IMR-90 (cell line): ENCODE measurements at regions not wholly inside any gene's neighbourhood (a gene's known extent, or its start where the extent isn't known, plus 50 kb on each side); places are given as distances from the start of the nearest gene placed in this dataset.

Experiments used
- ATAC-seq: fragments of 200-7000 bp; cut with Tn5 transposase; 2 replicates; pipeline ENCODE4 v1.9.1; 2020; ENCODE audit warnings: low read depth, mild to moderate bottlenecking, moderate library complexity
- BruUV-seq: library from RNA; stranded (reverse); fragments of 400-500 nt; replicated peaks from 2 replicates; lab custom pipeline; 2021; lab: Mats Ljungman, UMichigan
- CTCF ChIA-PET: fragments of 300-600 bp; formaldehyde crosslinking; extraction: SDS; loops from one replicate; lab custom pipeline; 2021; ENCODE audit warnings: antibody characterized with exemption; lab: Yijun Ruan, JAX
- POLR2A ChIA-PET: fragments of 300-600 bp; sonication (Branson Sonifier 250); formaldehyde crosslinking; loops from one replicate; lab custom pipeline; 2022; ENCODE audit warnings: antibody characterized with exemption; ENCODE audit not compliant: unreplicated experiment; lab: Charles Lee
- DNase-seq: peaks from one replicate; pipeline ENCODE4 v3.0.0; 2013
- H2AFZ ChIP-seq: replicated peaks from 2 replicates; pipeline ENCODE3; 2013; ENCODE audit warnings: low read length, mild to moderate bottlenecking; ENCODE audit not compliant: poor library complexity
- H2AK5ac ChIP-seq: 2 replicates; pipeline ENCODE4 v1.6.1; 2013; ENCODE audit warnings: low read depth, low read length, inconsistent platforms
- H2AK9ac ChIP-seq: replicated peaks from 2 replicates; pipeline ENCODE3; 2013; ENCODE audit warnings: mild to moderate bottlenecking, low read depth, low read length, moderate library complexity; ENCODE audit not compliant: poor library complexity
- H2BK120ac ChIP-seq: 2 replicates; pipeline ENCODE4 v1.6.1; 2013; ENCODE audit warnings: low read depth, low read length, inconsistent platforms
- H2BK15ac ChIP-seq: 3 replicates; pipeline ENCODE4 v1.6.1; 2013; ENCODE audit warnings: low read depth, low read length, inconsistent platforms
- H2BK20ac ChIP-seq: 2 replicates; pipeline ENCODE4 v1.6.1; 2013; ENCODE audit warnings: low read depth, mild to moderate bottlenecking, inconsistent platforms, low read length, moderate library complexity
- H2BK5ac ChIP-seq: 2 replicates; pipeline ENCODE4 v1.6.1; 2013; ENCODE audit warnings: mild to moderate bottlenecking, low read depth, low read length, inconsistent platforms; ENCODE audit not compliant: poor library complexity, severe bottlenecking
- H3K14ac ChIP-seq: replicated peaks from 2 replicates; pipeline ENCODE4 v1.6.1; 2013; ENCODE audit warnings: low read depth, low read length, inconsistent platforms
- H3K18ac ChIP-seq: 2 replicates; pipeline ENCODE4 v1.6.1; 2013; ENCODE audit warnings: low read depth, low read length, control low read depth
- H3K23ac ChIP-seq: 2 replicates; pipeline ENCODE4 v1.6.1; 2013; ENCODE audit warnings: low read depth, low read length, inconsistent platforms
- H3K27ac ChIP-seq: 2 replicates; pipeline ENCODE4 v1.5.1; 2013; ENCODE audit warnings: mild to moderate bottlenecking, control low read depth, low read length; ENCODE audit not compliant: insufficient read depth
- H3K27me3 ChIP-seq: 2 replicates; pipeline ENCODE4 v1.6.1; 2013; ENCODE audit warnings: low read length; ENCODE audit not compliant: control insufficient read depth, insufficient read depth
- H3K36me3 ChIP-seq: 2 replicates; pipeline ENCODE4 v1.6.1; 2013; ENCODE audit warnings: low read length, mixed read lengths; ENCODE audit not compliant: control insufficient read depth, insufficient read depth
- H3K4ac ChIP-seq: 2 replicates; pipeline ENCODE4 v1.6.1; 2013; ENCODE audit warnings: low read depth, low read length, inconsistent platforms
- H3K4me1 ChIP-seq: 2 replicates; pipeline ENCODE4 v1.6.1; 2013; ENCODE audit warnings: low read length, mixed read lengths; ENCODE audit not compliant: control insufficient read depth, insufficient read depth
- H3K4me2 ChIP-seq: 2 replicates; pipeline ENCODE4 v1.6.1; 2013; ENCODE audit warnings: low read depth, mild to moderate bottlenecking, control low read depth, low read length, moderate library complexity
- H3K4me3 ChIP-seq: 2 replicates; pipeline ENCODE4 v1.5.1; 2013; ENCODE audit warnings: low read depth, mild to moderate bottlenecking, control low read depth, low read length, moderate library complexity; ENCODE audit not compliant: insufficient read depth
- H3K56ac ChIP-seq: 2 replicates; pipeline ENCODE4 v1.6.1; 2013; ENCODE audit warnings: low read length, inconsistent platforms; ENCODE audit not compliant: insufficient read depth; ENCODE audit errors: extremely low read depth
- H3K79me1 ChIP-seq, 2 experiments: 2 replicates each; pipeline ENCODE4 v1.6.1; 2013; ENCODE audit warnings: low read length in 2 of 2, inconsistent platforms in 1 of 2, low read depth in 1 of 2
- H3K9ac ChIP-seq: 2 replicates; pipeline ENCODE4 v1.6.1; 2013; ENCODE audit warnings: low read depth, low read length, control low read depth
- H3K9me1 ChIP-seq: 2 replicates; pipeline ENCODE4 v1.6.1; 2013; ENCODE audit warnings: low read length, inconsistent platforms; ENCODE audit not compliant: insufficient read depth
- H3K9me3 ChIP-seq: 2 replicates; pipeline ENCODE4 v1.6.1; 2013; ENCODE audit warnings: low read length; ENCODE audit not compliant: control insufficient read depth, insufficient read depth
- H4K20me1 ChIP-seq: 2 replicates; pipeline ENCODE4 v1.6.1; 2013; ENCODE audit warnings: low read length, inconsistent platforms; ENCODE audit not compliant: insufficient read depth
- H4K5ac ChIP-seq: 2 replicates; pipeline ENCODE4 v1.6.1; 2013; ENCODE audit warnings: mild to moderate bottlenecking, low read depth, low read length, control low read depth
- H4K8ac ChIP-seq, 2 experiments: 2 replicates each; pipeline ENCODE4 v1.6.1; 2013; ENCODE audit warnings: low read depth in 2 of 2, low read length in 2 of 2, control low read depth in 1 of 2, inconsistent platforms in 1 of 2
- H4K91ac ChIP-seq: 2 replicates; pipeline ENCODE4 v1.6.1; 2013; ENCODE audit warnings: low read depth, low read length, inconsistent platforms; ENCODE audit not compliant: insufficient read depth
- BHLHE40 ChIP-seq: fragments of 150-350 bp; IDR thresholded peaks from 2 replicates; pipeline ENCODE4 v1.6.1; 2016; ENCODE audit warnings: mild to moderate bottlenecking, low read depth, low read length
- CEBPB ChIP-seq: IDR thresholded peaks from 2 replicates; pipeline ENCODE4 v1.6.1; 2012; ENCODE audit warnings: low read depth, low read length, improper control_type of control experiment
- CHD1 ChIP-seq: IDR thresholded peaks from 2 replicates; pipeline ENCODE4 v1.6.1; 2012; ENCODE audit warnings: low read depth, low read length, improper control_type of control experiment
- FOS ChIP-seq: fragments of 150-350 bp; IDR thresholded peaks from 2 replicates; pipeline ENCODE4 v1.6.1; 2016; ENCODE audit warnings: low read depth, low read length
- MAFK ChIP-seq: IDR thresholded peaks from 2 replicates; pipeline ENCODE4 v1.6.1; 2012; ENCODE audit warnings: low read depth, low read length, improper control_type of control experiment
- MAZ ChIP-seq: IDR thresholded peaks from 2 replicates; pipeline ENCODE4 v1.6.1; 2012; ENCODE audit warnings: low read depth, mild to moderate bottlenecking, low read length, improper control_type of control experiment, moderate library complexity, borderline replicate concordance
- NFE2L2 ChIP-seq: fragments of 150-350 bp; IDR thresholded peaks from 2 replicates; pipeline ENCODE4 v1.6.1; 2016; ENCODE audit warnings: low read depth, mild to moderate bottlenecking, low read length
- POLR2A ChIP-seq: IDR thresholded peaks from 2 replicates; pipeline ENCODE4 v1.6.1; 2012; ENCODE audit warnings: mild to moderate bottlenecking, low read depth, low read length
- RAD21 ChIP-seq: IDR thresholded peaks from 2 replicates; pipeline ENCODE4 v1.6.1; 2012; ENCODE audit warnings: low read length, improper control_type of control experiment
- RCOR1 ChIP-seq: IDR thresholded peaks from 2 replicates; pipeline ENCODE4 v1.6.1; 2012; ENCODE audit warnings: mild to moderate bottlenecking, low read length, improper control_type of control experiment; ENCODE audit not compliant: insufficient replicate concordance
- RFX5 ChIP-seq: IDR thresholded peaks from 2 replicates; pipeline ENCODE4 v1.8.0; 2012; ENCODE audit warnings: low read depth, mild to moderate bottlenecking, low read length, moderate library complexity
- SMC3 ChIP-seq: fragments of 150-350 bp; IDR thresholded peaks from 2 replicates; pipeline ENCODE4 v1.6.1; 2016; ENCODE audit warnings: low read depth, mild to moderate bottlenecking, antibody characterized with exemption, low read length, moderate library complexity
- WGBS, 2 experiments: methylation state at CpG; one replicate each; pipeline versions ENCODE4 v1.1.5 to v1.1.7; 2013; ENCODE audit warnings: missing lambda C conversion rate in 2 of 2; ENCODE audit not compliant: insufficient read length in 1 of 2; ENCODE audit errors: extremely low coverage in 2 of 2; 5-methylcytosine and 5-hydroxymethylcytosine counted together
- dilution Hi-C: fragments of 300-500 bp; cut with HindIII; formaldehyde crosslinking; loops from one replicate; pipeline ENCODE4 v1.14.3; 2018; ENCODE audit warnings: low sequenced_read_pairs; ENCODE audit not compliant: unreplicated experiment
- in situ Hi-C: fragments of 300-500 bp; cut with MboI; formaldehyde crosslinking; loops from 3 replicates; pipeline ENCODE4 v1.14.3; 2019; ENCODE audit warnings: low sequenced_read_pairs, inconsistent platforms, mixed read lengths
- intact Hi-C: fragments of 100-400 bp; cut with micrococcal nuclease; formaldehyde crosslinking; loops from 2 replicates; pipeline ENCODE4 v1.10.0; 2022
- TF ChIP-seq, protein P1 (sequence below): fragments of 150-350 bp; IDR thresholded peaks from 2 replicates; pipeline ENCODE4 v1.6.1; 2016; ENCODE audit warnings: low read depth, mild to moderate bottlenecking, low read length, moderate library complexity, borderline replicate concordance
- TF ChIP-seq, protein P2 (sequence below): fragments of 150-350 bp; IDR thresholded peaks from 2 replicates; pipeline ENCODE4 v1.6.1; 2017; ENCODE audit warnings: mild to moderate bottlenecking, antibody characterized with exemption, low read length, low read depth
- TF ChIP-seq, protein P3 (sequence below): conservative IDR thresholded peaks from 2 replicates; pipeline ENCODE4 v1.5.1; 2012; ENCODE audit warnings: mild to moderate bottlenecking, low read depth, low read length, improper control_type of control experiment

DNA sequence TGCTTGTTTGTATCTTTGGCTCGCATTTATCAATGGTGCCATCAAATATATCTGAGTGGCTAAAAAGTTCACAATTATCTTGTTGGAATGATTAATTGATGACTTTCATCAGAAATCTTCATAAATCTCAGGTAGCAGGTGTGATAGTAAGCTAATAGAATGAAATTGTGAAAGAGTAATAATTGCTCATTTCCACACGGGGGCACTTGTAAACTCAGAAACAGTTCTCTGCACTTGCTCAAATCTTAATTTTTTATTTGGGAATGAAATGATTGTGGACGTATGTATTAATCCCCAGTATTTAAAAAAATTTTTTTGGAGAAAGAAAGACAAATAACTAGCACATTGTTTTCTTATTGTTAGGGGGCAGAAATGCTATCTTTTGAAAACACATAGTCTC is 132.8 kb downstream of the DTHD1 start:
- H3K36me3 ChIP-seq = no peaks in the 10 kb centered on the region
- in situ Hi-C loops = no loop called here
- no peaks in the 10 kb centered on the region for H4K20me1 ChIP-seq
- no peak overlapping the region for H2BK20ac ChIP-seq
- H3K4ac ChIP-seq = no peak overlapping the region
- no peak overlapping the region for H3K4me3 ChIP-seq
- H4K8ac ChIP-seq = no peak overlapping the region
- no peak overlapping the region for H3K18ac ChIP-seq
- H3K4me1 ChIP-seq = no peaks in the 10 kb centered on the region
- H3K9me3 ChIP-seq = peaks cover 4% of the 10 kb centered on the region; the same call in 1 of the 2 replicates
- TF ChIP-seq RFX5 = no peak
- TF ChIP-seq CHD1 = no peak
- TF ChIP-seq RAD21 = no peak
- no peak for TF ChIP-seq FOS
- TF ChIP-seq CEBPB = no peak
- TF ChIP-seq, protein P1, sequence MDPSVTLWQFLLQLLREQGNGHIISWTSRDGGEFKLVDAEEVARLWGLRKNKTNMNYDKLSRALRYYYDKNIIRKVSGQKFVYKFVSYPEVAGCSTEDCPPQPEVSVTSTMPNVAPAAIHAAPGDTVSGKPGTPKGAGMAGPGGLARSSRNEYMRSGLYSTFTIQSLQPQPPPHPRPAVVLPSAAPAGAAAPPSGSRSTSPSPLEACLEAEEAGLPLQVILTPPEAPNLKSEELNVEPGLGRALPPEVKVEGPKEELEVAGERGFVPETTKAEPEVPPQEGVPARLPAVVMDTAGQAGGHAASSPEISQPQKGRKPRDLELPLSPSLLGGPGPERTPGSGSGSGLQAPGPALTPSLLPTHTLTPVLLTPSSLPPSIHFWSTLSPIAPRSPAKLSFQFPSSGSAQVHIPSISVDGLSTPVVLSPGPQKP = no peak
- TF ChIP-seq RCOR1 = no peak
- no peak for TF ChIP-seq MAFK
- TF ChIP-seq MAZ = no peak
- TF ChIP-seq, protein P2, sequence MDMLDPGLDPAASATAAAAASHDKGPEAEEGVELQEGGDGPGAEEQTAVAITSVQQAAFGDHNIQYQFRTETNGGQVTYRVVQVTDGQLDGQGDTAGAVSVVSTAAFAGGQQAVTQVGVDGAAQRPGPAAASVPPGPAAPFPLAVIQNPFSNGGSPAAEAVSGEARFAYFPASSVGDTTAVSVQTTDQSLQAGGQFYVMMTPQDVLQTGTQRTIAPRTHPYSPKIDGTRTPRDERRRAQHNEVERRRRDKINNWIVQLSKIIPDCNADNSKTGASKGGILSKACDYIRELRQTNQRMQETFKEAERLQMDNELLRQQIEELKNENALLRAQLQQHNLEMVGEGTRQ = no peak
- TF ChIP-seq POLR2A = no peak
- TF ChIP-seq NFE2L2 = no peak
- TF ChIP-seq, protein P3, sequence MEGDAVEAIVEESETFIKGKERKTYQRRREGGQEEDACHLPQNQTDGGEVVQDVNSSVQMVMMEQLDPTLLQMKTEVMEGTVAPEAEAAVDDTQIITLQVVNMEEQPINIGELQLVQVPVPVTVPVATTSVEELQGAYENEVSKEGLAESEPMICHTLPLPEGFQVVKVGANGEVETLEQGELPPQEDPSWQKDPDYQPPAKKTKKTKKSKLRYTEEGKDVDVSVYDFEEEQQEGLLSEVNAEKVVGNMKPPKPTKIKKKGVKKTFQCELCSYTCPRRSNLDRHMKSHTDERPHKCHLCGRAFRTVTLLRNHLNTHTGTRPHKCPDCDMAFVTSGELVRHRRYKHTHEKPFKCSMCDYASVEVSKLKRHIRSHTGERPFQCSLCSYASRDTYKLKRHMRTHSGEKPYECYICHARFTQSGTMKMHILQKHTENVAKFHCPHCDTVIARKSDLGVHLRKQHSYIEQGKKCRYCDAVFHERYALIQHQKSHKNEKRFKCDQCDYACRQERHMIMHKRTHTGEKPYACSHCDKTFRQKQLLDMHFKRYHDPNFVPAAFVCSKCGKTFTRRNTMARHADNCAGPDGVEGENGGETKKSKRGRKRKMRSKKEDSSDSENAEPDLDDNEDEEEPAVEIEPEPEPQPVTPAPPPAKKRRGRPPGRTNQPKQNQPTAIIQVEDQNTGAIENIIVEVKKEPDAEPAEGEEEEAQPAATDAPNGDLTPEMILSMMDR = no peak
- no peak for TF ChIP-seq BHLHE40
- TF ChIP-seq SMC3 = no peak
- no CpG with 5 or more reads among the region's 3 CpGs for WGBS, 2 experiments
- H3K56ac ChIP-seq = no peak overlapping the region
- no peak overlapping the region for H2BK15ac ChIP-seq
- dilution Hi-C loops = no loop called here
- H2AK9ac ChIP-seq = no peak overlapping the region
- ATAC-seq (no peak), DNase-seq (no peak)
- H3K9me1 ChIP-seq = no peaks in the 10 kb centered on the region
- H4K91ac ChIP-seq = no peak overlapping the region
- H2AFZ ChIP-seq = no peak overlapping the region
- no peak overlapping the region for H2BK120ac ChIP-seq
- H3K79me1 ChIP-seq = no peaks in the 10 kb centered on the region
- ChIA-PET CTCF (no interaction called here), POLR2A (no interaction called here)
- H3K14ac ChIP-seq = no peak overlapping the region
- H3K27me3 ChIP-seq = no peaks in the 10 kb centered on the region
- no peak overlapping the region for H3K23ac ChIP-seq
- intact Hi-C loops = no loop called here
- H2BK5ac ChIP-seq = no peak overlapping the region
- no peak overlapping the region for H3K4me2 ChIP-seq
- no peak overlapping the region for H4K5ac ChIP-seq
- H3K9ac ChIP-seq = no peak overlapping the region
- no peak overlapping the region for H2AK5ac ChIP-seq
- BruUV-seq = no TSS peak
- H3K27ac ChIP-seq = no peak overlapping the region
